Fibroblast of upper back skin (primary cell): ENCODE measurements at regions not wholly inside any gene's neighbourhood (a gene's known extent, or its start where the extent isn't known, plus 50 kb on each side); places are given as distances from the start of the nearest gene placed in this dataset.
"Not testable (repeated sequence)": the region's sequence is repeated elsewhere in the genome, so short reads cannot be mapped to it uniquely, and the experiment has no call there.

ENCODE experiments used
- DNase-seq: peaks from one replicate; pipeline ENCODE4 v3.0.0-alpha.2; 2013

- peak; percentile 12 for DNase-seq
These were observed 334.4 kb downstream of the SRGAP2C start for GRCh38 chr1:121519042-121519755.

- not testable (repeated sequence) for DNase-seq
These were observed 335.0 kb downstream of the SRGAP2C start for GRCh38 chr1:121519756-121520286.

GRCh38 chr1:121522061-121522759 lies 337.4 kb downstream of the SRGAP2C start:
- DNase-seq, result no peak

- DNase-seq, result not testable (repeated sequence)
These were observed 338.3 kb downstream of the SRGAP2C start for GRCh38 chr1:121523112-121523511.

GRCh38 chr1:121525355-121525754 lies 340.6 kb downstream of the SRGAP2C start:
- no peak for DNase-seq

- peak; percentile 49 for DNase-seq
These were observed 344.2 kb downstream of the SRGAP2C start for GRCh38 chr1:121528958-121529357.

- DNase-seq, result peak; percentile 5
These were observed 345.3 kb downstream of the SRGAP2C start for GRCh38 chr1:121530026-121530425.

GRCh38 chr1:121531747-121532146 lies 347.0 kb downstream of the SRGAP2C start:
- not testable (repeated sequence) for DNase-seq

- not testable (repeated sequence) for DNase-seq
These were observed 353.4 kb downstream of the SRGAP2C start for GRCh38 chr1:121538148-121538547.

- no peak for DNase-seq
These were observed 354.3 kb downstream of the SRGAP2C start for GRCh38 chr1:121538943-121539575.

GRCh38 chr1:121543988-121544387 lies 359.2 kb downstream of the SRGAP2C start:
- not testable (repeated sequence) for DNase-seq

GRCh38 chr1:121544500-121544899 lies 359.7 kb downstream of the SRGAP2C start:
- no peak for DNase-seq

- not testable (repeated sequence) for DNase-seq
These were observed 361.1 kb downstream of the SRGAP2C start for GRCh38 chr1:121545899-121546298.

GRCh38 chr1:121546830-121547591 lies 362.2 kb downstream of the SRGAP2C start:
- peak; percentile 36 for DNase-seq

GRCh38 chr1:121547726-121548125 lies 363.0 kb downstream of the SRGAP2C start:
- not testable (repeated sequence) for DNase-seq

GRCh38 chr1:121550817-121551216 lies 366.0 kb downstream of the SRGAP2C start:
- not testable (repeated sequence) for DNase-seq

GRCh38 chr1:121551491-121551890 lies 366.7 kb downstream of the SRGAP2C start:
- not testable (repeated sequence) for DNase-seq

- DNase-seq, result not testable (repeated sequence)
These were observed 371.8 kb downstream of the SRGAP2C start for GRCh38 chr1:121556560-121556959.

GRCh38 chr1:121558034-121558433 lies 373.3 kb downstream of the SRGAP2C start:
- not testable (repeated sequence) for DNase-seq

GRCh38 chr1:121558514-121558913 lies 373.7 kb downstream of the SRGAP2C start:
- peak; percentile 92 for DNase-seq

GRCh38 chr1:121566346-121566745 lies 381.6 kb downstream of the SRGAP2C start:
- no peak for DNase-seq

- no peak for DNase-seq
These were observed 384.7 kb downstream of the SRGAP2C start for GRCh38 chr1:121569428-121569827.
